ENCODE measurements at regions not wholly inside any gene's neighbourhood (a gene's known extent, or its start where the extent isn't known, plus 50 kb on each side); places are given as distances from the start of the nearest gene placed in this dataset.

DNA sequence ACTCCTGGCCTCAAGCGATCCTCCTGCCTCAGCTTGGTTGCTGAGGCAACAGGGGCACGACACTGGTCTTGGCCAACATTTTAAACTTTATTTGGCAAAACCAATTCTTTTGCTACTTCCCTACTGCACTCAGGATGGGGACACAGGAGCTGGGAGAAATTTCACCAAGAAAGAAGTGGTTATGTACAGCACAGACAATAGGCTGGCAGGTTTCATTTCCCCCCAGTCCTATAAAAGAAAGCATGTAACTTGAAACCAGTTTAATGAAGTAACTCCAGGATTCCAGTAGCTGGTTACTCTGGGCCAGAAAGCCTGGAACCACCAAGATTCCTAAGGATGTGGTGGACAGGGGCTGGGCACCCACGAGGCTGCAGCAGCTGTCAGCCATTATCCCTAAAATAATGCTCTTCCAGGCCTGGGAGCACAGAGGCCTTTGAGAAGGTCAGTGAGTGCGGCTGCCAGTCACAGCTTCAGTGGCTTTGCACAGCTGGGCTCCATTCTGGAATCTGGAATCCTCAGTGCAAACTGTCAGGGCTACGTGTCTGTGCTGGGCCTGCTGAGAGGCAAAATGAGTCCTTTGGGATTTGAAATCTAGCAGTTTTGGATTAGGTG lies 142.3 kb upstream of the ITGA6 start:
- TF ChIP-seq, protein P1, sequence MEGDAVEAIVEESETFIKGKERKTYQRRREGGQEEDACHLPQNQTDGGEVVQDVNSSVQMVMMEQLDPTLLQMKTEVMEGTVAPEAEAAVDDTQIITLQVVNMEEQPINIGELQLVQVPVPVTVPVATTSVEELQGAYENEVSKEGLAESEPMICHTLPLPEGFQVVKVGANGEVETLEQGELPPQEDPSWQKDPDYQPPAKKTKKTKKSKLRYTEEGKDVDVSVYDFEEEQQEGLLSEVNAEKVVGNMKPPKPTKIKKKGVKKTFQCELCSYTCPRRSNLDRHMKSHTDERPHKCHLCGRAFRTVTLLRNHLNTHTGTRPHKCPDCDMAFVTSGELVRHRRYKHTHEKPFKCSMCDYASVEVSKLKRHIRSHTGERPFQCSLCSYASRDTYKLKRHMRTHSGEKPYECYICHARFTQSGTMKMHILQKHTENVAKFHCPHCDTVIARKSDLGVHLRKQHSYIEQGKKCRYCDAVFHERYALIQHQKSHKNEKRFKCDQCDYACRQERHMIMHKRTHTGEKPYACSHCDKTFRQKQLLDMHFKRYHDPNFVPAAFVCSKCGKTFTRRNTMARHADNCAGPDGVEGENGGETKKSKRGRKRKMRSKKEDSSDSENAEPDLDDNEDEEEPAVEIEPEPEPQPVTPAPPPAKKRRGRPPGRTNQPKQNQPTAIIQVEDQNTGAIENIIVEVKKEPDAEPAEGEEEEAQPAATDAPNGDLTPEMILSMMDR (IDR thresholded peaks at IDR 0.05): no peak
- TF ChIP-seq EP300 (IDR thresholded peaks at IDR 0.05): no peak
